ENCODE measurements at regions not wholly inside any gene's neighbourhood (a gene's known extent, or its start where the extent isn't known, plus 50 kb on each side); places are given as distances from the start of the nearest gene placed in this dataset.

- 91% methylated on average over 4 of the region's 6 CpGs for WGBS (ENCODE audit: insufficient coverage)
- no peaks in the 10 kb centered on the region for H3K79me2 ChIP-seq (ENCODE audit: control insufficient read depth, insufficient read depth, low read length)
- no peaks in the 10 kb centered on the region for H3K4me1 ChIP-seq (ENCODE audit: control insufficient read depth in 2 of 2, insufficient read depth in 2 of 2, low read length in 2 of 2)
- DNase-seq: no peak
- Mint-ChIP-seq H3K9me3 (ENCODE audit: insufficient read depth) (peaks cover 2% of the 10 kb centered on the region), H3K27ac (no peak overlapping the region), H3K27me3 (no peaks in the 10 kb centered on the region), H3K4me1 (no peaks in the 10 kb centered on the region), H3K4me3 (no peak overlapping the region)
- no peaks in the 10 kb centered on the region for H3K36me3 ChIP-seq (replicated peaks in 1 of 2; ENCODE audit: control extremely low read depth in 1 of 2, control insufficient read depth in 1 of 2, extremely low read depth in 1 of 2, insufficient read depth in 2 of 2, low read length in 1 of 2)
- no peak overlapping the region for H3K4me3 ChIP-seq (ENCODE audit: control extremely low read depth in 1 of 5, extremely low read depth in 1 of 5, insufficient read depth in 1 of 5, low read depth in 2 of 5, low read length in 4 of 5)
- ChIA-PET POLR2A (no interaction called here), CTCF (no interaction called here)
- no peak overlapping the region for H3K27ac ChIP-seq (ENCODE audit: low read length in 2 of 2)
- H3K27me3 ChIP-seq (replicated peaks in 1 of 4; ENCODE audit: control extremely low read depth in 1 of 4, control insufficient read depth in 3 of 4, insufficient read depth in 4 of 4, low read length in 3 of 4): no peaks in the 10 kb centered on the region
- no peak overlapping the region for H2AFZ ChIP-seq (ENCODE audit: insufficient read depth, low read depth, low read length, poor library complexity, severe bottlenecking)
- H4K20me1 ChIP-seq (ENCODE audit: control insufficient read depth, insufficient read depth, low read length, poor library complexity, severe bottlenecking): no peaks in the 10 kb centered on the region
- H3K9me3 ChIP-seq (ENCODE audit: control extremely low read depth in 1 of 3, control insufficient read depth in 2 of 3, insufficient read depth in 1 of 3, low read length in 2 of 3): peaks cover 0 to 4% (median 0%) of the 10 kb centered on the region in 3 donors
- no peak for TF ChIP-seq CTCF (IDR thresholded peaks at IDR 0.05)
- TF ChIP-seq EZH2 (IDR thresholded peaks at IDR 0.05; ENCODE audit: borderline replicate concordance, insufficient read depth, low read depth, low read length, poor library complexity, severe bottlenecking): no peak
- no peak for ATAC-seq (ENCODE audit: low read depth)
- intact Hi-C loops (cut with micrococcal nuclease): no loop called here
- no peak overlapping the region for H3K4me2 ChIP-seq (replicated peaks; ENCODE audit: low read depth, low read length, poor library complexity, severe bottlenecking)
- no peak overlapping the region for H3K9ac ChIP-seq (ENCODE audit: low read length)
Observed at GRCh38 chr14:80304125-80304766, 92.9 kb upstream of the DIO2 start.

- no peak for TF ChIP-seq EZH2 (IDR thresholded peaks at IDR 0.05; ENCODE audit: borderline replicate concordance, insufficient read depth, low read depth, low read length, poor library complexity, severe bottlenecking)
- TF ChIP-seq CTCF (IDR thresholded peaks at IDR 0.05): no peak
- ATAC-seq (ENCODE audit: low read depth): no peak
- intact Hi-C loops (cut with micrococcal nuclease): no loop called here
Observed at GRCh38 chr14:80300351-80300750, 89.0 kb upstream of the DIO2 start.

More at GRCh38 chr14:80300351-80300750, 89.0 kb upstream of the DIO2 start:
- DNase-seq: no peak
- no peaks in the 10 kb centered on the region for H3K27me3 Mint-ChIP-seq
- peaks cover 7% of the 10 kb centered on the region for H3K9me3 Mint-ChIP-seq (ENCODE audit: insufficient read depth)
- WGBS (ENCODE audit: insufficient coverage): no CpG with 5 or more reads among the region's 2 CpGs
- H3K27ac Mint-ChIP-seq: no peak overlapping the region
- H3K4me3 Mint-ChIP-seq: no peak overlapping the region
- no peaks in the 10 kb centered on the region for H4K20me1 ChIP-seq (ENCODE audit: control insufficient read depth, insufficient read depth, low read length, poor library complexity, severe bottlenecking)
- no peak overlapping the region for H3K4me2 ChIP-seq (replicated peaks; ENCODE audit: low read depth, low read length, poor library complexity, severe bottlenecking)
- H3K9me3 ChIP-seq (ENCODE audit: control extremely low read depth in 1 of 3, control insufficient read depth in 2 of 3, insufficient read depth in 1 of 3, low read length in 2 of 3): peaks cover 0 to 3% (median 0%) of the 10 kb centered on the region in 3 donors
- H3K27ac ChIP-seq (ENCODE audit: low read length in 2 of 2): no peak overlapping the region
- H3K9ac ChIP-seq (ENCODE audit: low read length): no peak overlapping the region
- POLR2A ChIA-PET: no interaction called here
- no peaks in the 10 kb centered on the region for H3K36me3 ChIP-seq (replicated peaks in 1 of 2; ENCODE audit: control extremely low read depth in 1 of 2, control insufficient read depth in 1 of 2, extremely low read depth in 1 of 2, insufficient read depth in 2 of 2, low read length in 1 of 2)
- H3K4me1 ChIP-seq (ENCODE audit: control insufficient read depth in 2 of 2, insufficient read depth in 2 of 2, low read length in 2 of 2): no peaks in the 10 kb centered on the region
- no peaks in the 10 kb centered on the region for H3K27me3 ChIP-seq (replicated peaks in 1 of 4; ENCODE audit: control extremely low read depth in 1 of 4, control insufficient read depth in 3 of 4, insufficient read depth in 4 of 4, low read length in 3 of 4)
- CTCF ChIA-PET: no interaction called here
- H3K4me3 ChIP-seq (ENCODE audit: control extremely low read depth in 1 of 5, extremely low read depth in 1 of 5, insufficient read depth in 1 of 5, low read depth in 2 of 5, low read length in 4 of 5): no peak overlapping the region
- no peak overlapping the region for H2AFZ ChIP-seq (ENCODE audit: insufficient read depth, low read depth, low read length, poor library complexity, severe bottlenecking)
- no peaks in the 10 kb centered on the region for H3K4me1 Mint-ChIP-seq
- H3K79me2 ChIP-seq (ENCODE audit: control insufficient read depth, insufficient read depth, low read length): no peaks in the 10 kb centered on the region
